Right atrium auricular region (tissue), 2 donors: ENCODE measurements at regions not wholly inside any gene's neighbourhood (a gene's known extent, or its start where the extent isn't known, plus 50 kb on each side); places are given as distances from the start of the nearest gene placed in this dataset.

Experiments
- DNase-seq: peaks from one replicate; pipeline ENCODE4 v3.0.0-alpha.2; 2019; ENCODE audit warnings: low spot score
- H3K27ac ChIP-seq, 2 donors: fragments of 200-600 bp; sonication (generic); 1 replicate in 1 of 2; 2 replicates in 1 of 2; pipeline ENCODE4 v1.5.1; 2016 to 2019
- H3K27me3 ChIP-seq, 2 donors: fragments of 200-600 bp; sonication (generic); one replicate each; pipeline versions ENCODE4 v1.5.1 to v1.6.0; 2017 to 2019
- H3K36me3 ChIP-seq: fragments of 200-600 bp; sonication (generic); one replicate; pipeline ENCODE4 v1.5.1; 2016
- H3K4me1 ChIP-seq, 2 donors: fragments of 200-600 bp; sonication (generic); one replicate each; pipeline versions ENCODE4 v1.5.1 to v1.6.0; 2017 to 2019
- H3K4me3 ChIP-seq, 2 donors: fragments of 200-600 bp; sonication (generic); 1 replicate in 1 of 2; 2 replicates in 1 of 2; pipeline ENCODE4 v1.5.1; 2017 to 2019; ENCODE audit warnings: mild to moderate bottlenecking in 1 of 2, moderate library complexity in 1 of 2
- H3K9me3 ChIP-seq, 2 donors: fragments of 200-600 bp; sonication (generic); one replicate each; pipeline ENCODE4 v1.5.1; 2019
- CTCF ChIP-seq, 2 donors: fragments of 200-600 bp; sonication (generic); IDR thresholded peaks; one replicate each; pipeline ENCODE4 v1.5.1; 2019; ENCODE audit warnings: antibody characterized with exemption in 2 of 2

GRCh38 chr14:85056267-85056666 is 473.7 kb upstream of the FLRT2 start:
- H3K4me3 ChIP-seq = no peak overlapping the region
- no peaks in the 10 kb centered on the region for H3K27me3 ChIP-seq
- H3K36me3 ChIP-seq = no peaks in the 10 kb centered on the region
- H3K9me3 ChIP-seq = no peaks in the 10 kb centered on the region
- H3K27ac ChIP-seq = no peak overlapping the region
- H3K4me1 ChIP-seq = no peaks in the 10 kb centered on the region
- DNase-seq = no peak
- TF ChIP-seq CTCF (IDR thresholded peaks at IDR 0.05) = no peak

- no peak overlapping the region for H3K4me3 ChIP-seq
- no peaks in the 10 kb centered on the region for H3K36me3 ChIP-seq
- no peak for TF ChIP-seq CTCF (IDR thresholded peaks at IDR 0.05)
- H3K27me3 ChIP-seq = no peaks in the 10 kb centered on the region
- H3K4me1 ChIP-seq = no peaks in the 10 kb centered on the region
- H3K9me3 ChIP-seq = no peaks in the 10 kb centered on the region
- H3K27ac ChIP-seq = no peak overlapping the region
- no peak for DNase-seq
These were observed 472.7 kb upstream of the FLRT2 start for GRCh38 chr14:85057221-85057620.

GRCh38 chr14:85058150-85058549 is 471.8 kb upstream of the FLRT2 start:
- H3K9me3 ChIP-seq = no peaks in the 10 kb centered on the region

GRCh38 chr14:85060121-85060520 is 469.8 kb upstream of the FLRT2 start:
- no peak for DNase-seq
- Histone ChIP-seq H3K9me3 (no peaks in the 10 kb centered on the region), H3K27ac (no peak overlapping the region), H3K36me3 (no peaks in the 10 kb centered on the region), H3K27me3 (no peaks in the 10 kb centered on the region), H3K4me1 (no peaks in the 10 kb centered on the region), H3K4me3 (no peak overlapping the region)
- no peak for TF ChIP-seq CTCF (IDR thresholded peaks at IDR 0.05)

More at GRCh38 chr14:85058150-85058549, 471.8 kb upstream of the FLRT2 start:
- TF ChIP-seq CTCF (IDR thresholded peaks at IDR 0.05) = no peak
- Histone ChIP-seq H3K36me3 (no peaks in the 10 kb centered on the region), H3K4me3 (no peak overlapping the region), H3K4me1 (no peaks in the 10 kb centered on the region), H3K27me3 (no peaks in the 10 kb centered on the region), H3K27ac (no peak overlapping the region)
- DNase-seq = no peak

GRCh38 chr14:85061256-85061655 is 468.7 kb upstream of the FLRT2 start:
- H3K4me3 ChIP-seq = no peak overlapping the region
- TF ChIP-seq CTCF (IDR thresholded peaks at IDR 0.05) = no peak
- no peaks in the 10 kb centered on the region for H3K27me3 ChIP-seq
- H3K27ac ChIP-seq = no peak overlapping the region
- H3K9me3 ChIP-seq = no peaks in the 10 kb centered on the region
- H3K4me1 ChIP-seq = no peaks in the 10 kb centered on the region
- DNase-seq = no peak
- no peaks in the 10 kb centered on the region for H3K36me3 ChIP-seq

GRCh38 chr14:85063747-85064146 is 466.2 kb upstream of the FLRT2 start:
- Histone ChIP-seq H3K4me1 (no peaks in the 10 kb centered on the region), H3K27me3 (no peaks in the 10 kb centered on the region), H3K27ac (no peak overlapping the region), H3K4me3 (no peak overlapping the region), H3K9me3 (no peaks in the 10 kb centered on the region), H3K36me3 (no peaks in the 10 kb centered on the region)
- DNase-seq = no peak
- no peak for TF ChIP-seq CTCF (IDR thresholded peaks at IDR 0.05)
